SU-DHL-6 (cell line): ENCODE measurements at regions not wholly inside any gene's neighbourhood (a gene's known extent, or its start where the extent isn't known, plus 50 kb on each side); places are given as distances from the start of the nearest gene placed in this dataset.

Experiments used
- CTCF ChIP-seq: fragments of 200-600 bp; sonication (generic); IDR thresholded peaks from one replicate; pipeline ENCODE4 v1.5.1; 2017; ENCODE audit warnings: antibody characterized with exemption, mild to moderate bottlenecking, low read length, moderate library complexity; ENCODE audit not compliant: insufficient read depth, poor library complexity, severe bottlenecking
- EZH2phosphoT487 ChIP-seq: fragments of 200-600 bp; sonication (generic), shearing (Covaris generic); conservative IDR thresholded peaks from 2 replicates; pipeline ENCODE4 v1.6.1; 2018; ENCODE audit warnings: mild to moderate bottlenecking, antibody characterized with exemption, low read length, moderate library complexity, mixed read lengths

DNA sequence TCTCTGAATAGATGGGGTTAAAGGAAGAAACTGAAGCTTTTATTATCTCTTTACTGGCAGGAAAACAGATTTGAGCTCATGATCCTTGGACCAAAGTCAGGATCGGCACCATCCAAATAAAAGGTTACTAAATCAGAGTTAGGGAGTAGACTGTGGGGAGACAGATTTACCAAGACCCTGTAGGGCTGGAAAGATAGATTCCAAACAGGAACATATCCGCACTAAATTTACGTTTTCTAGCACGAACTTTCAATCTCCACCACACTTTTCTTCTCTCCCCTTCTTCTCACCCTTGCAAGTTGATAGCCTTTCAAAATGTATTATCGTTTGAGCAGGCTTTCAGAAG, 120.0 kb upstream of the HMHB1 start:
- TF ChIP-seq CTCF (no peak), EZH2phosphoT487 (no peak)
